ENCODE measurements at regions not wholly inside any gene's neighbourhood (a gene's known extent, or its start where the extent isn't known, plus 50 kb on each side); places are given as distances from the start of the nearest gene placed in this dataset.

GRCh38 chr9:13478160-13478559 is 198.7 kb upstream of the MPDZ start:
- ATAC-seq (replicated peaks; ENCODE audit: extremely low read depth, poor library complexity, severe bottlenecking) (no peak), DNase-seq (ENCODE audit: low spot score in 2 of 2) (no peak)
- Mint-ChIP-seq H3K36me3 (ENCODE audit: insufficient read depth) (no peaks in the 10 kb centered on the region), H3K4me1 (no peaks in the 10 kb centered on the region), H3K27me3 (no peaks in the 10 kb centered on the region), H3K27ac (ENCODE audit: low read depth) (no peak overlapping the region), H3K9me3 (peaks cover 24% of the 10 kb centered on the region), H3K4me3 (no peak overlapping the region)

GRCh38 chr9:13470836-13471235 is 191.3 kb upstream of the MPDZ start:
- H3K27ac Mint-ChIP-seq (ENCODE audit: low read depth), result no peak overlapping the region
- H3K4me3 Mint-ChIP-seq, result no peak overlapping the region
- peaks cover 22% of the 10 kb centered on the region for H3K9me3 Mint-ChIP-seq
- H3K36me3 Mint-ChIP-seq (ENCODE audit: insufficient read depth), result no peaks in the 10 kb centered on the region
- no peaks in the 10 kb centered on the region for H3K4me1 Mint-ChIP-seq
- DNase-seq (ENCODE audit: low spot score in 2 of 2), result no peak
- no peaks in the 10 kb centered on the region for H3K27me3 Mint-ChIP-seq
- ATAC-seq (replicated peaks; ENCODE audit: extremely low read depth, poor library complexity, severe bottlenecking), result no peak

- Mint-ChIP-seq H3K4me3 (no peak overlapping the region), H3K27me3 (no peaks in the 10 kb centered on the region), H3K9me3 (peaks cover 23% of the 10 kb centered on the region), H3K36me3 (ENCODE audit: insufficient read depth) (peaks cover 2% of the 10 kb centered on the region), H3K4me1 (no peaks in the 10 kb centered on the region), H3K27ac (ENCODE audit: low read depth) (no peak overlapping the region)
- DNase-seq (ENCODE audit: low spot score in 2 of 2) (no peak), ATAC-seq (replicated peaks; ENCODE audit: extremely low read depth, poor library complexity, severe bottlenecking) (no peak)
These were observed 187.7 kb upstream of the MPDZ start for GRCh38 chr9:13467157-13467556.

GRCh38 chr9:13461414-13461991 is 182.0 kb upstream of the MPDZ start:
- H3K27me3 Mint-ChIP-seq, result no peaks in the 10 kb centered on the region
- no peak overlapping the region for H3K4me3 Mint-ChIP-seq
- DNase-seq (ENCODE audit: low spot score in 2 of 2), result no peak
- H3K4me1 Mint-ChIP-seq, result no peaks in the 10 kb centered on the region
- ATAC-seq (replicated peaks; ENCODE audit: extremely low read depth, poor library complexity, severe bottlenecking), result no peak
- H3K9me3 Mint-ChIP-seq, result peaks cover 17% of the 10 kb centered on the region
- peaks cover 2% of the 10 kb centered on the region for H3K36me3 Mint-ChIP-seq (ENCODE audit: insufficient read depth)
- H3K27ac Mint-ChIP-seq (ENCODE audit: low read depth), result no peak overlapping the region

- no peak overlapping the region for H3K4me3 Mint-ChIP-seq
- H3K9me3 Mint-ChIP-seq, result peaks cover 6% of the 10 kb centered on the region
- peaks cover under 1% of the 10 kb centered on the region for H3K36me3 Mint-ChIP-seq (ENCODE audit: insufficient read depth)
- H3K27ac Mint-ChIP-seq (ENCODE audit: low read depth), result no peak overlapping the region
- no peak for ATAC-seq (replicated peaks; ENCODE audit: extremely low read depth, poor library complexity, severe bottlenecking)
- no peaks in the 10 kb centered on the region for H3K4me1 Mint-ChIP-seq
- no peaks in the 10 kb centered on the region for H3K27me3 Mint-ChIP-seq
- no peak for DNase-seq (ENCODE audit: low spot score in 2 of 2)
These were observed 179.6 kb upstream of the MPDZ start for GRCh38 chr9:13459071-13459470.

- Mint-ChIP-seq H3K9me3 (peaks cover 6% of the 10 kb centered on the region), H3K4me3 (no peak overlapping the region), H3K27ac (ENCODE audit: low read depth) (no peak overlapping the region), H3K27me3 (no peaks in the 10 kb centered on the region), H3K36me3 (ENCODE audit: insufficient read depth) (no peaks in the 10 kb centered on the region), H3K4me1 (no peaks in the 10 kb centered on the region)
- no peak for ATAC-seq (replicated peaks; ENCODE audit: extremely low read depth, poor library complexity, severe bottlenecking)
- no peak for DNase-seq (ENCODE audit: low spot score in 2 of 2)
These were observed 178.3 kb upstream of the MPDZ start for GRCh38 chr9:13457795-13458194.

- H3K27ac Mint-ChIP-seq (ENCODE audit: low read depth), result no peak overlapping the region
- DNase-seq (ENCODE audit: low spot score in 2 of 2), result no peak
- H3K9me3 Mint-ChIP-seq, result peaks cover 5% of the 10 kb centered on the region
- ATAC-seq (replicated peaks; ENCODE audit: extremely low read depth, poor library complexity, severe bottlenecking), result no peak
- H3K4me3 Mint-ChIP-seq, result no peak overlapping the region
- H3K27me3 Mint-ChIP-seq, result no peaks in the 10 kb centered on the region
- H3K36me3 Mint-ChIP-seq (ENCODE audit: insufficient read depth), result no peaks in the 10 kb centered on the region
- no peaks in the 10 kb centered on the region for H3K4me1 Mint-ChIP-seq
These were observed 171.2 kb upstream of the MPDZ start for GRCh38 chr9:13450723-13451122.

- Mint-ChIP-seq H3K4me1 (no peaks in the 10 kb centered on the region), H3K36me3 (ENCODE audit: insufficient read depth) (no peaks in the 10 kb centered on the region), H3K27ac (ENCODE audit: low read depth) (no peak overlapping the region), H3K9me3 (peaks cover 9% of the 10 kb centered on the region), H3K4me3 (no peak overlapping the region), H3K27me3 (no peaks in the 10 kb centered on the region)
- ATAC-seq (replicated peaks; ENCODE audit: extremely low read depth, poor library complexity, severe bottlenecking) (no peak), DNase-seq (ENCODE audit: low spot score in 2 of 2) (no peak)
These were observed 169.0 kb upstream of the MPDZ start for GRCh38 chr9:13448482-13448881.

GRCh38 chr9:13447843-13448422 is 168.4 kb upstream of the MPDZ start:
- Mint-ChIP-seq H3K27ac (ENCODE audit: low read depth) (no peak overlapping the region), H3K36me3 (ENCODE audit: insufficient read depth) (no peaks in the 10 kb centered on the region), H3K27me3 (no peaks in the 10 kb centered on the region), H3K9me3 (peaks cover 10% of the 10 kb centered on the region), H3K4me1 (no peaks in the 10 kb centered on the region), H3K4me3 (no peak overlapping the region)
- DNase-seq (ENCODE audit: low spot score in 2 of 2) (no peak), ATAC-seq (replicated peaks; ENCODE audit: extremely low read depth, poor library complexity, severe bottlenecking) (no peak)

- ATAC-seq (replicated peaks; ENCODE audit: extremely low read depth, poor library complexity, severe bottlenecking), result no peak
- Mint-ChIP-seq H3K9me3 (peaks cover 10% of the 10 kb centered on the region), H3K4me3 (no peak overlapping the region), H3K27ac (ENCODE audit: low read depth) (no peak overlapping the region), H3K36me3 (ENCODE audit: insufficient read depth) (no peaks in the 10 kb centered on the region), H3K4me1 (no peaks in the 10 kb centered on the region), H3K27me3 (no peaks in the 10 kb centered on the region)
- DNase-seq (ENCODE audit: low spot score in 2 of 2), result no peak
These were observed 167.7 kb upstream of the MPDZ start for GRCh38 chr9:13446938-13447842.

GRCh38 chr9:13446286-13446937 is 166.9 kb upstream of the MPDZ start:
- Mint-ChIP-seq H3K27ac (ENCODE audit: low read depth) (no peak overlapping the region), H3K27me3 (no peaks in the 10 kb centered on the region), H3K36me3 (ENCODE audit: insufficient read depth) (no peaks in the 10 kb centered on the region), H3K4me1 (no peaks in the 10 kb centered on the region), H3K9me3 (peaks cover 10% of the 10 kb centered on the region), H3K4me3 (no peak overlapping the region)
- ATAC-seq (replicated peaks; ENCODE audit: extremely low read depth, poor library complexity, severe bottlenecking), result no peak
- DNase-seq (ENCODE audit: low spot score in 2 of 2), result no peak

GRCh38 chr9:13445103-13445500 is 165.6 kb upstream of the MPDZ start:
- H3K27ac Mint-ChIP-seq (ENCODE audit: low read depth), result no peak overlapping the region
- no peak for DNase-seq (ENCODE audit: low spot score in 2 of 2)
- H3K4me1 Mint-ChIP-seq, result no peaks in the 10 kb centered on the region
- H3K4me3 Mint-ChIP-seq, result no peak overlapping the region
- no peak for ATAC-seq (replicated peaks; ENCODE audit: extremely low read depth, poor library complexity, severe bottlenecking)
- no peaks in the 10 kb centered on the region for H3K27me3 Mint-ChIP-seq
- no peaks in the 10 kb centered on the region for H3K36me3 Mint-ChIP-seq (ENCODE audit: insufficient read depth)
- peaks cover 10% of the 10 kb centered on the region for H3K9me3 Mint-ChIP-seq
